HG02970 (cell line): ENCODE measurements at regions not wholly inside any gene's neighbourhood (a gene's known extent, or its start where the extent isn't known, plus 50 kb on each side); places are given as distances from the start of the nearest gene placed in this dataset.

Experiments used
- ATAC-seq: cut with Tn5 transposase; IDR thresholded peaks from one replicate; pipeline ENCODE4 v1.9.1; 2021; ENCODE audit warnings: mild to moderate bottlenecking, moderate library complexity, moderate number of reproducible peaks; ENCODE audit not compliant: unreplicated experiment, low FRiP score

GRCh38 chr17:5635949-5636348 lies 51.6 kb upstream of the NLRP1 start:
- ATAC-seq = no peak

GRCh38 chr17:5638596-5638995 lies 54.3 kb upstream of the NLRP1 start:
- no peak for ATAC-seq

GRCh38 chr17:5640726-5641125 lies 56.4 kb upstream of the NLRP1 start:
- no peak for ATAC-seq

- ATAC-seq = no peak
Measured at GRCh38 chr17:5642752-5643151, 58.4 kb upstream of the NLRP1 start.

- no peak for ATAC-seq
Measured at GRCh38 chr17:5644065-5644464, 59.8 kb upstream of the NLRP1 start.

- no peak for ATAC-seq
Measured at GRCh38 chr17:5651348-5651747, 67.0 kb upstream of the NLRP1 start.

GRCh38 chr17:5661491-5662125 lies 77.3 kb upstream of the NLRP1 start:
- no peak for ATAC-seq

- no peak for ATAC-seq
Measured at GRCh38 chr17:5662409-5663085, 78.2 kb upstream of the NLRP1 start.

GRCh38 chr17:5665164-5665563 lies 80.9 kb upstream of the NLRP1 start:
- no peak for ATAC-seq

- no peak for ATAC-seq
Measured at GRCh38 chr17:5667871-5668270, 83.6 kb upstream of the NLRP1 start.

- no peak for ATAC-seq
Measured at GRCh38 chr17:5668557-5669138, 84.3 kb upstream of the NLRP1 start.

- no peak for ATAC-seq
Measured at GRCh38 chr17:5669191-5669590, 84.9 kb upstream of the NLRP1 start.

GRCh38 chr17:5672141-5672540 lies 87.8 kb upstream of the NLRP1 start:
- no peak for ATAC-seq

- no peak for ATAC-seq
Measured at GRCh38 chr17:5672815-5673430, 88.6 kb upstream of the NLRP1 start.

- no peak for ATAC-seq
Measured at GRCh38 chr17:5675625-5676421, 91.5 kb upstream of the NLRP1 start.

- ATAC-seq = no peak
Measured at GRCh38 chr17:5677620-5678019, 93.3 kb upstream of the NLRP1 start.

- ATAC-seq = no peak
Measured at GRCh38 chr17:5678171-5678570, 93.9 kb upstream of the NLRP1 start.

GRCh38 chr17:5680766-5681165 lies 96.5 kb upstream of the NLRP1 start:
- no peak for ATAC-seq

GRCh38 chr17:5683241-5683640 lies 98.9 kb upstream of the NLRP1 start:
- ATAC-seq = no peak

GRCh38 chr17:5686074-5686635 lies 101.8 kb upstream of the NLRP1 start:
- ATAC-seq = no peak
